ENCODE measurements at regions not wholly inside any gene's neighbourhood (a gene's known extent, or its start where the extent isn't known, plus 50 kb on each side); places are given as distances from the start of the nearest gene placed in this dataset.

DNA sequence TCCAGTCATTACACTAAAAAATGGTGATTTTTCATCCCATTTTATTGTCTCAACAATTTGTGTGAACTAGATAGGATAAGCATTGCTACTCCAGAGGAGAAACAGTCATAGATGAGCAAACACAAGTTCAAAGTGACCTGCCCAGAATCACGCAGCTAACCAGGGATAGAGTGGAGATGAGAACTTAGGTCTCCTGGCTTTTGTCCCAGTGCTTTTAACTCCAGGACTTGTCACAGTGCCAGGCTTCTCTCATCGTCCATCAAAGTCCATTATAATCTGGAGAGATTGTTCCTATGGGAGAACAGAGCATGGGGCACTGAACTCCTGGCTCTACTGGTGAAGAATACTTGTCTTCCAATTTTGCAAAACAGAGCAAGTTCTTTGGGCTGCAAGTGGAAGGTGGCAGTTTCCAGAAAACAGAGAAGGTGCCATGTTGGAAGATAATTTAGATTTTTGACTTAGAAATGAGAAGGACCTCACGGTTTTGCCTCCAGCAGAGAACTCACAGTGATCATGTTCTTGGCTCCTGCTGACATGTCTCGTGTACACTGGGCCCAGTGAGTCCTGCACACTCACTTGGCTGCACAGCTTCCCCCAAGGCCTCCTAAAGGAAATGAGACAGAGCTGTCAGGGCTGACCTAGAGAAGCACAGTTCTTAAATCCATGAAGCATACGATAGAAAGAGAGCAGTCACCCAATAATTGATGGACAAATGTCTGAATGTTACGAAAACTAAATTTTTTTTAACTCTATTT lies 322.9 kb upstream of the NRP1 start:
- H2AK5ac ChIP-seq (ENCODE audit: low read length), result no peak overlapping the region
- peaks cover 7 to 8% of the 10 kb centered on the region in 2 experiments for H3K4me1 ChIP-seq (ENCODE audit: control insufficient read depth in 1 of 2, insufficient read depth in 2 of 2, low read length in 2 of 2)
- no peak overlapping the region for H4K91ac ChIP-seq (ENCODE audit: low read depth, low read length)
- H3K4ac ChIP-seq (ENCODE audit: low read depth, low read length), result no peak overlapping the region
- no peak for DNase-seq
- H3K27ac ChIP-seq (ENCODE audit: low read depth, low read length), result no peak overlapping the region
- no peak overlapping the region for H2BK120ac ChIP-seq (ENCODE audit: insufficient read depth, low read length, poor library complexity)
- no peak overlapping the region for H4K8ac ChIP-seq (ENCODE audit: low read depth, low read length)
- no CpG with 5 or more reads among the region's 6 CpGs for WGBS (ENCODE audit: extremely low coverage, insufficient coverage, insufficient read length)
- H2BK12ac ChIP-seq (ENCODE audit: low read length), result no peak overlapping the region
- H3K23ac ChIP-seq (ENCODE audit: low read length), result no peak overlapping the region
- H3K4me2 ChIP-seq (ENCODE audit: low read length), result no peak overlapping the region
- no peak overlapping the region for H4K12ac ChIP-seq (ENCODE audit: low read depth, low read length)
- no peak overlapping the region for H2AFZ ChIP-seq (ENCODE audit: insufficient read depth, low read length, poor library complexity)
- H3K27me3 ChIP-seq (ENCODE audit: insufficient read depth, low read length), result no peaks in the 10 kb centered on the region
- H3K4me3 ChIP-seq (ENCODE audit: low read depth, low read length), result no peak overlapping the region
- peaks cover 3% of the 10 kb centered on the region for H3K79me1 ChIP-seq (ENCODE audit: low read length)
- H3K18ac ChIP-seq (ENCODE audit: low read length), result no peak overlapping the region
- no peaks in the 10 kb centered on the region for H3K36me3 ChIP-seq (ENCODE audit: control insufficient read depth in 1 of 2, insufficient read depth in 2 of 2, low read length in 2 of 2)
- no peak overlapping the region for H2BK5ac ChIP-seq (ENCODE audit: low read depth, low read length, poor library complexity)
- no peaks in the 10 kb centered on the region for H3K9me3 ChIP-seq (ENCODE audit: insufficient read depth, low read depth, low read length)
- no peak overlapping the region for H3K9ac ChIP-seq (ENCODE audit: low read length)
- no peak overlapping the region for H3K14ac ChIP-seq (ENCODE audit: low read length)
- H3K79me2 ChIP-seq (ENCODE audit: control insufficient read depth, insufficient read depth, low read length, poor library complexity), result no peaks in the 10 kb centered on the region

DNA sequence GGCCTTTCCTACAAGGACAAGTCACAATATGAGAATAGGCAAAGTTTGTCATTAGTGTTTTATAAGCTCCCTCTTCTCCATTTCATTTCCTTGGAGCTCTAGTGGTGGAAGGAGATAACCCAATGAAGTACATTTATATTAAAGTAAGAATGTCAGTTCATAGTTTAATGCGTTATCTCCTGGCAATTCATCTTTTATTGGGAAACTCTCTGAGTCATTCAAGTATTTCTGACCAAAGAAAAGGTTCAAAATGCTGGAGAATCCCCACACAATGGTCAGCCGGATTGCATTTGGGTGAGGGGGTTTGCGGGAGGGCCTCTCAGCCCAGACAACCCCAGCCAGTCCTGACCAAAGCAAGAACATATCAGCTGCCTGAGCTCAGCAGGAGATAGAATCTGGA lies 321.5 kb upstream of the NRP1 start:
- Histone ChIP-seq H2BK12ac (ENCODE audit: low read length) (no peak overlapping the region), H3K79me2 (ENCODE audit: control insufficient read depth, insufficient read depth, low read length, poor library complexity) (no peaks in the 10 kb centered on the region), H2BK5ac (ENCODE audit: low read depth, low read length, poor library complexity) (no peak overlapping the region), H3K4me3 (ENCODE audit: low read depth, low read length) (no peak overlapping the region), H3K4ac (ENCODE audit: low read depth, low read length) (no peak overlapping the region), H3K9me3 (ENCODE audit: insufficient read depth, low read depth, low read length) (no peaks in the 10 kb centered on the region), H3K14ac (ENCODE audit: low read length) (no peak overlapping the region), H3K79me1 (ENCODE audit: low read length) (no peaks in the 10 kb centered on the region), H3K27me3 (ENCODE audit: insufficient read depth, low read length) (no peaks in the 10 kb centered on the region), H2AFZ (ENCODE audit: insufficient read depth, low read length, poor library complexity) (no peak overlapping the region), H3K27ac (ENCODE audit: low read depth, low read length) (no peak overlapping the region), H3K18ac (ENCODE audit: low read length) (no peak overlapping the region), H4K91ac (ENCODE audit: low read depth, low read length) (no peak overlapping the region), H3K36me3 (ENCODE audit: control insufficient read depth in 1 of 2, insufficient read depth in 2 of 2, low read length in 2 of 2) (no peaks in the 10 kb centered on the region), H2AK5ac (ENCODE audit: low read length) (no peak overlapping the region), H4K12ac (ENCODE audit: low read depth, low read length) (no peak overlapping the region), H2BK120ac (ENCODE audit: insufficient read depth, low read length, poor library complexity) (no peak overlapping the region), H3K4me1 (ENCODE audit: control insufficient read depth in 1 of 2, insufficient read depth in 2 of 2, low read length in 2 of 2) (peaks cover 0 to 4% of the 10 kb centered on the region in 2 experiments), H3K4me2 (ENCODE audit: low read length) (no peak overlapping the region), H3K9ac (ENCODE audit: low read length) (no peak overlapping the region), H4K8ac (ENCODE audit: low read depth, low read length) (no peak overlapping the region), H3K23ac (ENCODE audit: low read length) (no peak overlapping the region)
- peak in 1 of 2 donors; percentile 12 for DNase-seq
- WGBS (ENCODE audit: extremely low coverage, insufficient coverage, insufficient read length), result no CpG with 5 or more reads among the region's 3 CpGs

DNA sequence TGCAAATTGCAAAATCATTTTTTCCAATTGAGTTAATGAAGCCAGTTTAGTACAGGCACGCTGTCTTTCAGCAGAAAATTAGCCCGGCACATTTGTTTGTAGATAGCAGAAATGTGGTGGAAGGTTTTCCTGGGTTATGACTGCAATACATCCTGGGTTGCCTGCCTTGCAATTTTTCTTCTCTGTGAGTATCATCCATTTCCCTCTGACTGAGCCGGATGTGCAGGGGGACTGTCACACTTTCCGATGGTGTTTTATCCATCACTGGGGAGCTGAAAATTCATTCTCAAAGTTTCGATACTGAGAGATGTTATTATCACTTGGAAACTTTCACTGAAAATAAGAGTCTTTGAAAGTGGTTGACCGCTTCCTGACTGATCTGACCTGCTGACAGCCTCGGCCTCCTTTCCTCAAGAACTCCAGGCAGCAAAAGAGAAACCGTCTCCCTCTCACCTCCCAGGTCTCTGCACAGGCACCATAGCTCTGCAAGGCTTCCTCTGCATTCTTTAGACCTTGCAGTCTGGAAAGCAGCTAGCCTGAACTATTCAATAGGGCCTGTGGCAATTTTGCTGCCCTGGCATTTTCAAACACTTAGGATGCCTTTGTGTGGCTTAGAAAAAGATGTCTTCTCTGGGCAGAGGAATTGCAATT lies 320.8 kb upstream of the NRP1 start:
- H3K79me2 ChIP-seq (ENCODE audit: control insufficient read depth, insufficient read depth, low read length, poor library complexity), result no peaks in the 10 kb centered on the region
- H2BK120ac ChIP-seq (ENCODE audit: insufficient read depth, low read length, poor library complexity), result no peak overlapping the region
- DNase-seq, result no peak
- no peak overlapping the region for H3K14ac ChIP-seq (ENCODE audit: low read length)
- no peak overlapping the region for H2BK12ac ChIP-seq (ENCODE audit: low read length)
- no peak overlapping the region for H3K23ac ChIP-seq (ENCODE audit: low read length)
- H3K27me3 ChIP-seq (ENCODE audit: insufficient read depth, low read length), result no peaks in the 10 kb centered on the region
- H3K27ac ChIP-seq (ENCODE audit: low read depth, low read length), result no peak overlapping the region
- no peak overlapping the region for H4K8ac ChIP-seq (ENCODE audit: low read depth, low read length)
- no peaks in the 10 kb centered on the region for H3K36me3 ChIP-seq (ENCODE audit: control insufficient read depth in 1 of 2, insufficient read depth in 2 of 2, low read length in 2 of 2)
- H3K4me3 ChIP-seq (ENCODE audit: low read depth, low read length), result no peak overlapping the region
- no peaks in the 10 kb centered on the region for H3K9me3 ChIP-seq (ENCODE audit: insufficient read depth, low read depth, low read length)
- no peak overlapping the region for H2AFZ ChIP-seq (ENCODE audit: insufficient read depth, low read length, poor library complexity)
- H3K4me1 ChIP-seq (ENCODE audit: control insufficient read depth in 1 of 2, insufficient read depth in 2 of 2, low read length in 2 of 2), result peaks cover 0 to 4% of the 10 kb centered on the region in 2 experiments
- no peak overlapping the region for H2BK5ac ChIP-seq (ENCODE audit: low read depth, low read length, poor library complexity)
- no peak overlapping the region for H4K12ac ChIP-seq (ENCODE audit: low read depth, low read length)
- H2AK5ac ChIP-seq (ENCODE audit: low read length), result no peak overlapping the region
- no peaks in the 10 kb centered on the region for H3K79me1 ChIP-seq (ENCODE audit: low read length)
- H3K9ac ChIP-seq (ENCODE audit: low read length), result no peak overlapping the region
- no peak overlapping the region for H3K18ac ChIP-seq (ENCODE audit: low read length)
- H3K4ac ChIP-seq (ENCODE audit: low read depth, low read length), result no peak overlapping the region
- no peak overlapping the region for H3K4me2 ChIP-seq (ENCODE audit: low read length)
- no CpG with 5 or more reads among the region's 8 CpGs for WGBS (ENCODE audit: extremely low coverage, insufficient coverage, insufficient read length)
- no peak overlapping the region for H4K91ac ChIP-seq (ENCODE audit: low read depth, low read length)

DNA sequence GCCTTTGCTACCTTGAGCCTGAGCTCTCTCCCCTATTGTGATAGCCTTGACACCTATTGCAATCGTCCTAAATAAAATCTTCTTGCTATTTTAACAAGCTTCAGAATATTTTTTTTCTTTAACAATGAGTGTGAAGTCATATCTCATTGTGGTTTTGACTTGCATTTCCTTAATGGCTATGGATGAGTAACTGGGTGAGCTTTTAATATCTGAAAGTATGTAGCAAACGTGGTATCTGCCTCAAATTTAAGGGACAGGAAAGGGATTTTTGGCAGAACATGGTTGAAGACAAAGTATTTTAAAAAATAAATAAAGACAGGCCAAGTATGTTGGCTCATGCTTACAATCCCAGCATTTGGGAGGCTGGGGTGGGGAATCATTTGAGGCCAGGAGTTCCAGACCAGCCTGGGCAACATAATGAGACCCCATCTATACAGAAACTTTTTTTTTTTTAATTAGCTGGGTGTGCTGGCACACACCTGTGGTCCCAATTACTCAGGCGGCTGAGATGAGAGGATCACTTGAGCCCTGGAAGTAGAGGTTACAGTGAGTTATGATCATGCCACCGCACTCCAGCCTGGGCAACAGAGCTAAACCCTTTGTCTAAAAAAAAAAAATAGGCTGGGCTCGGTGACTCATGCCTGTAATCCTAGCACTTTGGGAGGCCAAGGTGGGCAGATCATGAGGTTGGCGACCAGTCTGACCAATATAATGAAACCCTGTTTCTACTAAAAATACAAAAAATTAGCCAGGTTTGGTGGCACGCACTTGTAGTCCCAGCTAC lies 319.3 kb upstream of the NRP1 start:
- Histone ChIP-seq H2AFZ (ENCODE audit: insufficient read depth, low read length, poor library complexity) (no peak overlapping the region), H3K36me3 (ENCODE audit: control insufficient read depth in 1 of 2, insufficient read depth in 2 of 2, low read length in 2 of 2) (no peaks in the 10 kb centered on the region), H3K4me1 (ENCODE audit: control insufficient read depth in 1 of 2, insufficient read depth in 2 of 2, low read length in 2 of 2) (peaks cover 0 to 4% of the 10 kb centered on the region in 2 experiments), H4K12ac (ENCODE audit: low read depth, low read length) (no peak overlapping the region), H3K4ac (ENCODE audit: low read depth, low read length) (no peak overlapping the region), H4K8ac (ENCODE audit: low read depth, low read length) (no peak overlapping the region), H2BK120ac (ENCODE audit: insufficient read depth, low read length, poor library complexity) (no peak overlapping the region), H2BK12ac (ENCODE audit: low read length) (no peak overlapping the region), H3K14ac (ENCODE audit: low read length) (no peak overlapping the region), H3K79me2 (ENCODE audit: control insufficient read depth, insufficient read depth, low read length, poor library complexity) (no peaks in the 10 kb centered on the region), H3K4me2 (ENCODE audit: low read length) (no peak overlapping the region), H3K18ac (ENCODE audit: low read length) (no peak overlapping the region), H3K4me3 (ENCODE audit: low read depth, low read length) (no peak overlapping the region), H3K27ac (ENCODE audit: low read depth, low read length) (no peak overlapping the region), H3K23ac (ENCODE audit: low read length) (no peak overlapping the region), H3K9me3 (ENCODE audit: insufficient read depth, low read depth, low read length) (no peaks in the 10 kb centered on the region), H3K9ac (ENCODE audit: low read length) (no peak overlapping the region), H3K79me1 (ENCODE audit: low read length) (no peaks in the 10 kb centered on the region), H3K27me3 (ENCODE audit: insufficient read depth, low read length) (no peaks in the 10 kb centered on the region), H2BK5ac (ENCODE audit: low read depth, low read length, poor library complexity) (no peak overlapping the region), H2AK5ac (ENCODE audit: low read length) (no peak overlapping the region), H4K91ac (ENCODE audit: low read depth, low read length) (no peak overlapping the region)
- no peak for DNase-seq
- WGBS (ENCODE audit: extremely low coverage, insufficient coverage, insufficient read length), result no CpG with 5 or more reads among the region's 7 CpGs

Measured in trophoblast cell (in vitro differentiated cells and primary cell).